Spleen (tissue), 11 donors: ENCODE measurements at regions not wholly inside any gene's neighbourhood (a gene's known extent, or its start where the extent isn't known, plus 50 kb on each side); places are given as distances from the start of the nearest gene placed in this dataset.

Experiments
- DNase-seq: peaks from one replicate; pipeline ENCODE4 v3.0.0-alpha.2; 2020
- H3K27ac ChIP-seq, 8 donors: fragments of 200-600 bp; sonication (generic) in 7 of 8; 1 replicate in 4 of 8; 2 replicates in 4 of 8; pipeline versions ENCODE4 v1.5.0 to v1.8.0; 2016 to 2021; ENCODE audit warnings: inconsistent platforms in 4 of 8, mild to moderate bottlenecking in 4 of 8, moderate library complexity in 1 of 8
- H3K27me3 ChIP-seq, 7 donors: fragments of 200-600 bp; sonication (generic) in 6 of 7; replicated peaks in 1 of 7; 1 replicate in 4 of 7; 2 replicates in 3 of 7; pipeline versions ENCODE4 v1.5.0 to v1.8.0; 2016 to 2021; ENCODE audit warnings: inconsistent platforms in 3 of 7, mild to moderate bottlenecking in 1 of 7
- H3K36me3 ChIP-seq, 6 donors: fragments of 200-600 bp; sonication (generic) in 5 of 6; 1 replicate in 4 of 6; 2 replicates in 2 of 6; pipeline versions ENCODE4 v1.5.0 to v1.8.0; 2016 to 2021; ENCODE audit warnings: inconsistent platforms in 2 of 6
- H3K4me1 ChIP-seq, 6 donors: fragments of 200-600 bp; sonication (generic) in 5 of 6; 1 replicate in 3 of 6; 2 replicates in 3 of 6; pipeline versions ENCODE4 v1.5.0 to v1.8.0; 2016 to 2021; ENCODE audit warnings: inconsistent platforms in 3 of 6
- H3K4me3 ChIP-seq, 8 donors: fragments of 200-600 bp; sonication (generic) in 7 of 8; 1 replicate in 4 of 8; 2 replicates in 4 of 8; pipeline versions ENCODE4 v1.5.0 to v1.8.0; 2016 to 2021; ENCODE audit warnings: inconsistent platforms in 4 of 8, mild to moderate bottlenecking in 4 of 8, moderate library complexity in 2 of 8
- H3K9me3 ChIP-seq, 8 donors: fragments of 200-600 bp; sonication (generic) in 7 of 8; 1 replicate in 4 of 8; 2 replicates in 4 of 8; pipeline versions ENCODE4 v1.5.0 to v1.8.0; 2016 to 2021; ENCODE audit warnings: inconsistent platforms in 4 of 8
- POLR2A ChIP-seq, 3 donors: fragments of 450-650 bp; IDR thresholded peaks; one replicate each; pipeline ENCODE4 v1.5.1; 2017; ENCODE audit warnings: antibody characterized with exemption in 3 of 3, mild to moderate bottlenecking in 1 of 3
- POLR2AphosphoS5 ChIP-seq, 3 donors: sonication (generic); formaldehyde crosslinking; IDR thresholded peaks; one replicate each; pipeline ENCODE4 v1.5.1; 2017; ENCODE audit warnings: antibody characterized with exemption in 3 of 3
- WGBS, 5 donors: extraction: QIAGEN DNeasy Blood & Tissue Kit in 3 of 5; methylation state at CpG; one replicate each; pipeline versions ENCODE4 v1.1.5 to v1.1.7; 2013 to 2018; 5-methylcytosine and 5-hydroxymethylcytosine counted together
- intact Hi-C: fragments of 100-400 bp; cut with DNase I; formaldehyde crosslinking; loops from one replicate; pipeline ENCODE4 v1.15.0; 2023; ENCODE audit warnings: low total_unique reads
- TF ChIP-seq, protein P1 (sequence below), 11 experiments: fragments of 200-600 bp in 7 of 11; fragments of 450-650 bp in 4 of 11; sonication (generic) in 4 of 11; IDR thresholded peaks in 8 of 11; conservative IDR thresholded peaks in 3 of 11; 1 replicate in 7 of 11; 2 replicates in 4 of 11; pipeline versions ENCODE4 v1.4.0 to v1.8.0; 2016 to 2021; ENCODE audit warnings: antibody characterized with exemption in 11 of 11, inconsistent platforms in 4 of 11, mild to moderate bottlenecking in 1 of 11
- donor health status: healthy with polysubstance abuse.
- donor health status: DM: no; HTN: no; CAD: no; lungs with moderate emphysema.
- donor health status: DM: no; HTN: no; CAD: no.
- donor health status: Bipolar disorder and iron deficiency.
- donor health status: healthy.
- donor health status: DM: no; HTN: no; CAD: no.
- donor health status: DM: yes; HTN: yes; CAD: no.

DNA sequence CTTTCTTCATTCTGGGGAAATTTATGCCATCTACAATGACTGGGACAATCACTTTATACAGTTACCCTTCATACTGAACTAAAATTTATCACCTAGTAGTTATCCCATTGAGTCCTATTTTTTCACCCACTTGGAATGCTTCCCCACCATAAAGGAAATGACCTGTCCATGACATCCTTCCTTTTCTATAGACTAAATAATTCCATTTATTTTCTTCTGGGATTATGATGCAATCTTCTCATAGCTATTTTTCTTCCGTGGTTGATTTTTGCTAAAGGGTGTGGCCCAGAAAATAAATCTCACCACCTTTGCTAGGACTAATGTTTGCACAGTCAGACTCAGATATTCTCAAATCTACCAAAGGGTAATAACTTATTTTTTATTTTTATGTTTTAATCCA lies 186.1 kb upstream of the NRXN1 start:
- no peak for DNase-seq
- H3K27ac ChIP-seq = no peak overlapping the region
- TF ChIP-seq POLR2A (IDR thresholded peaks at IDR 0.05) (no peak), POLR2AphosphoS5 (IDR thresholded peaks at IDR 0.05) (no peak)
- TF ChIP-seq, protein P1, sequence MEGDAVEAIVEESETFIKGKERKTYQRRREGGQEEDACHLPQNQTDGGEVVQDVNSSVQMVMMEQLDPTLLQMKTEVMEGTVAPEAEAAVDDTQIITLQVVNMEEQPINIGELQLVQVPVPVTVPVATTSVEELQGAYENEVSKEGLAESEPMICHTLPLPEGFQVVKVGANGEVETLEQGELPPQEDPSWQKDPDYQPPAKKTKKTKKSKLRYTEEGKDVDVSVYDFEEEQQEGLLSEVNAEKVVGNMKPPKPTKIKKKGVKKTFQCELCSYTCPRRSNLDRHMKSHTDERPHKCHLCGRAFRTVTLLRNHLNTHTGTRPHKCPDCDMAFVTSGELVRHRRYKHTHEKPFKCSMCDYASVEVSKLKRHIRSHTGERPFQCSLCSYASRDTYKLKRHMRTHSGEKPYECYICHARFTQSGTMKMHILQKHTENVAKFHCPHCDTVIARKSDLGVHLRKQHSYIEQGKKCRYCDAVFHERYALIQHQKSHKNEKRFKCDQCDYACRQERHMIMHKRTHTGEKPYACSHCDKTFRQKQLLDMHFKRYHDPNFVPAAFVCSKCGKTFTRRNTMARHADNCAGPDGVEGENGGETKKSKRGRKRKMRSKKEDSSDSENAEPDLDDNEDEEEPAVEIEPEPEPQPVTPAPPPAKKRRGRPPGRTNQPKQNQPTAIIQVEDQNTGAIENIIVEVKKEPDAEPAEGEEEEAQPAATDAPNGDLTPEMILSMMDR (IDR thresholded peaks at IDR 0.05 in 8 of 11, conservative IDR thresholded peaks at IDR 0.05 in 3 of 11) = no peak
- intact Hi-C loops = no loop called here
- no peaks in the 10 kb centered on the region for H3K27me3 ChIP-seq
- 63 to 76% (median 70%) methylated on average over 1 of the region's 1 CpG for WGBS, 5 donors
- no peaks in the 10 kb centered on the region for H3K36me3 ChIP-seq
- peaks cover 0 to 9% (median 0%) of the 10 kb centered on the region in 8 donors for H3K9me3 ChIP-seq
- H3K4me1 ChIP-seq = peaks cover 0 to 4% (median 0%) of the 10 kb centered on the region in 6 donors
- H3K4me3 ChIP-seq = no peak overlapping the region

DNA sequence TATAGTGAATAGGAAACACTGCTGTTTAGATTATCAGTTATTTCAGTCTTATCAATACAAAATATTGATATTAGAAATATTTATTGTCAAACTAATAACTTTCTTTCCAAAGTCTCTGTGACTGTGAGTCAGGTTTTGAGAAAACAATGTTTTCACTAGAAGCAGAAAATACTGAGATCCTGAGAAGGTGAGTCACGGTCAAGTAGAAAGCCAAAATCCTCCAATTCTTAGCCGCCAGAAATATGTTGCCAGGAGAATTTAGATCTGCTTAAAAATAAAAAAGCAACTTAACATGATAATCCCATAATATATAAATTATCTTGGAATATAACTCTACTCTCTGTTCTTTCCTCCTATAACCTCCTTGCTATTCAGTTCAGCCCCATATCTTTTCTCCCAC lies 181.9 kb upstream of the NRXN1 start:
- intact Hi-C loops = no loop called here
- Histone ChIP-seq H3K9me3 (peaks cover 0 to 6% (median 0%) of the 10 kb centered on the region in 8 donors), H3K27ac (no peak overlapping the region), H3K4me1 (no peaks in the 10 kb centered on the region), H3K4me3 (no peak overlapping the region), H3K27me3 (no peaks in the 10 kb centered on the region), H3K36me3 (no peaks in the 10 kb centered on the region)
- 91 to 99% (median 95%) methylated on average over 2 of the region's 2 CpGs for WGBS, 5 donors
- DNase-seq = no peak
- no peak for TF ChIP-seq POLR2AphosphoS5 (IDR thresholded peaks at IDR 0.05)
- no peak for TF ChIP-seq POLR2A (IDR thresholded peaks at IDR 0.05)
- TF ChIP-seq, protein P1 (IDR thresholded peaks at IDR 0.05 in 8 of 11, conservative IDR thresholded peaks at IDR 0.05 in 3 of 11) = no peak

DNA sequence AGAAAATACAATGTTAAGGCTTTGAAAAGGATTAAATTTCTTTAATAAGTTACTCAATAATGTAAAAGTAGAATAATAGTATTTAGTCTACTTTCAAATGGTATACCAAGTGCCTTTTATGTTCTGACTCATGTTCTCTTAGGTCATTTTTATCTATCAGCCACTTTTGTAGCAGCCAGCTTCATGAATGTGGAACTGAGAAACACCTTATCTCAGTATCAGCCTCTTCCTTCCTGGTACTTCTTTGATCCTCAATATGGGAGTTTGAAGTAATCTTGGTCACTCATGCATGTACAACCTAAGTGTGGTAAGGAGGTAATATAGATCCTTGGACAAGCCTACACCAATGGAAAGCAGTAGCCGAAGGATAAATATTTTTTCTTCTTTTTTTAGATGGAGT lies 180.4 kb upstream of the NRXN1 start:
- Histone ChIP-seq H3K4me3 (no peak overlapping the region), H3K9me3 (peaks cover 0 to 6% (median 0%) of the 10 kb centered on the region in 8 donors), H3K4me1 (no peaks in the 10 kb centered on the region), H3K27me3 (no peaks in the 10 kb centered on the region), H3K27ac (no peak overlapping the region), H3K36me3 (no peaks in the 10 kb centered on the region)
- TF ChIP-seq POLR2AphosphoS5 (IDR thresholded peaks at IDR 0.05) (no peak), POLR2A (IDR thresholded peaks at IDR 0.05) (no peak)
- TF ChIP-seq, protein P1 (IDR thresholded peaks at IDR 0.05 in 8 of 11, conservative IDR thresholded peaks at IDR 0.05 in 3 of 11) = no peak
- 79 to 95% (median 88%) methylated on average over 1 of the region's 1 CpG for WGBS, 5 donors
- DNase-seq = no peak
- intact Hi-C loops = no loop called here

DNA sequence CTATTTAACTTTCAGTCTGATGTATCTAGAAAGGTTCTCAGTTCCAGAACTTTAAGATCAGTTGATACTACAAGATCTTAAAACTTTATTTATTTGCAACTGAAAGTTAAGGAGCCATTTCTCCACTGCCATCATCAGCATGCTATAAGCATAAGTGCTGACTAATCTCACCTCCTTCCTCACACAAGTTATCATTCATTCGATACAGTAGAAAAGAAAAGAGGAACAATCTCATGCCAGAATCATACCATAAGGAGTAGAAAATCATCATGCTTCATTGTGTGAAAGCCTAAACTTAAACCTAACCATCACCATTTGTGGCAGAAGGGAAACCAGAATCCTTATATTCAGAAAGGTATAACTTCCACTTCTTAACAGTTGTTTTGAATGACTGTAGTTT lies 176.6 kb upstream of the NRXN1 start:
- intact Hi-C loops = no loop called here
- 11 to 49% (median 27%) methylated on average over 1 of the region's 1 CpG for WGBS, 5 donors
- H3K27me3 ChIP-seq = no peaks in the 10 kb centered on the region
- H3K27ac ChIP-seq = no peak overlapping the region
- peaks cover 0 to 6% (median 0%) of the 10 kb centered on the region in 8 donors for H3K9me3 ChIP-seq
- H3K4me1 ChIP-seq = no peaks in the 10 kb centered on the region
- no peak for DNase-seq
- no peaks in the 10 kb centered on the region for H3K36me3 ChIP-seq
- H3K4me3 ChIP-seq = no peak overlapping the region
- TF ChIP-seq POLR2AphosphoS5 (IDR thresholded peaks at IDR 0.05) = no peak
- TF ChIP-seq, protein P1 (IDR thresholded peaks at IDR 0.05 in 8 of 11, conservative IDR thresholded peaks at IDR 0.05 in 3 of 11) = no peak
